Endothelial cell of umbilical vein (primary cell): ENCODE measurements at regions not wholly inside any gene's neighbourhood (a gene's known extent, or its start where the extent isn't known, plus 50 kb on each side); places are given as distances from the start of the nearest gene placed in this dataset.

Source experiments
- CTCF ChIP-seq, 2 donors: IDR thresholded peaks; 1 replicate in 1 of 2; 2 replicates in 1 of 2; pipeline ENCODE4 v1.5.1; 2011; ENCODE audit warnings: low read length in 2 of 2, mild to moderate bottlenecking in 2 of 2, moderate library complexity in 2 of 2, control low read depth in 1 of 2, inconsistent platforms in 1 of 2, low read depth in 1 of 2; ENCODE audit not compliant: insufficient read depth in 1 of 2; ENCODE audit errors: extremely low read depth in 1 of 2
- EZH2 ChIP-seq: IDR thresholded peaks from 2 replicates; pipeline ENCODE4 v1.6.1; 2012; ENCODE audit warnings: borderline replicate concordance, low read depth, mild to moderate bottlenecking, moderate library complexity, low read length, inconsistent platforms; ENCODE audit not compliant: severe bottlenecking
- FOS ChIP-seq: IDR thresholded peaks from 2 replicates; pipeline ENCODE4 v1.6.1; 2011; ENCODE audit warnings: mild to moderate bottlenecking, low read length, moderate library complexity, borderline replicate concordance; ENCODE audit not compliant: insufficient read depth
- JUN ChIP-seq: IDR thresholded peaks from 2 replicates; pipeline ENCODE4 v1.6.1; 2011; ENCODE audit warnings: borderline replicate concordance, low read depth; ENCODE audit not compliant: insufficient read length, insufficient read depth
- MAX ChIP-seq: IDR thresholded peaks from 2 replicates; pipeline ENCODE4 v1.6.1; 2011; ENCODE audit not compliant: insufficient read depth, insufficient read length
- MYC ChIP-seq: IDR thresholded peaks from one replicate; pipeline ENCODE4 v1.6.1; 2011; ENCODE audit warnings: mild to moderate bottlenecking, low read depth, low read length
- POLR2A ChIP-seq: IDR thresholded peaks from 2 replicates; pipeline ENCODE4 v1.6.1; 2012; ENCODE audit warnings: low read depth, mild to moderate bottlenecking, control low read depth, low read length
- POLR2AphosphoS5 ChIP-seq: IDR thresholded peaks from 2 replicates; pipeline ENCODE4 v1.6.1; 2012; ENCODE audit warnings: low read depth, mild to moderate bottlenecking, control low read depth, low read length, moderate library complexity; ENCODE audit not compliant: insufficient read depth

GRCh38 chr2:15745907-15746702, 154.4 kb downstream of the DDX1 start:
- TF ChIP-seq EZH2 (no peak), POLR2A (no peak), CTCF (IDR thresholded peaks at IDR 0.05; ENCODE audit: extremely low read depth in 1 of 2, insufficient read depth in 1 of 2, low read depth in 1 of 2, low read length in 2 of 2) (no peak), POLR2AphosphoS5 (no peak), MYC (no peak), MAX (no peak), FOS (no peak), JUN (no peak)
